K562 (cell line): ENCODE measurements at regions not wholly inside any gene's neighbourhood (a gene's known extent, or its start where the extent isn't known, plus 50 kb on each side); places are given as distances from the start of the nearest gene placed in this dataset.

Experiments used
- ATAC-seq: fragments of 200-7000 bp; cut with Tn5 transposase; 3 replicates; pipeline ENCODE4 v1.9.1; 2020; ENCODE audit warnings: moderate library complexity
- BruUV-seq: library from RNA; stranded (reverse); fragments of 400-500 nt; replicated peaks from 2 replicates; lab custom pipeline; 2021; lab: Mats Ljungman, UMichigan
- CTCF ChIA-PET: fragments of 300-600 bp; formaldehyde crosslinking; extraction: SDS; loops from one replicate; lab custom pipeline; 2021; ENCODE audit warnings: low intra/inter-chr PET ratio; lab: Yijun Ruan, JAX
- POLR2A ChIA-PET: fragments of 300-600, 350-650 bp; sonication (Branson Sonifier 250); formaldehyde crosslinking; extraction: SDS; loops from one replicate; lab custom pipeline; 2021; ENCODE audit warnings: antibody characterized with exemption, inconsistent platforms; lab: Yijun Ruan, JAX
- DNase-seq, 4 experiments: peaks; one replicate each; pipeline versions ENCODE4 v3.0.0 to v3.0.0-alpha.2; 2011 to 2018; ENCODE audit warnings: low spot score in 3 of 4, mixed read lengths in 3 of 4; ENCODE audit errors: extremely low read depth in 1 of 4
- FAIRE-seq: peaks from 2 replicates; lab custom pipeline; 2011; peaks lifted over from hg19 to GRCh38; lab: Jason Lieb, UNC
- H2AFZ ChIP-seq: 2 replicates; pipeline ENCODE4 v1.6.0; 2011; ENCODE audit warnings: low read depth, low read length, control low read depth, inconsistent platforms
- H3K27ac ChIP-seq: fragments of 200-600 bp; 3 replicates; pipeline ENCODE4 v1.8.0; 2011; ENCODE audit warnings: low read depth, mild to moderate bottlenecking, control low read depth, inconsistent platforms, low read length, moderate library complexity, mixed read lengths; ENCODE audit errors: extremely low read depth
- H3K27me3 ChIP-seq, 2 experiments: fragments of 300-600 bp in 1 of 2; 2 replicates in 1 of 2; 3 replicates in 1 of 2; pipeline versions ENCODE4 v1.6.0 to v1.8.0; 2011; ENCODE audit warnings: inconsistent platforms in 2 of 2, low read length in 2 of 2, mild to moderate bottlenecking in 1 of 2, mixed read lengths in 1 of 2, moderate library complexity in 1 of 2; ENCODE audit not compliant: control insufficient read depth in 2 of 2, insufficient read depth in 2 of 2
- H3K36me3 ChIP-seq: fragments of 300-600 bp; 3 replicates; pipeline ENCODE4 v1.8.0; 2011; ENCODE audit warnings: mild to moderate bottlenecking, low read length, inconsistent platforms; ENCODE audit not compliant: control insufficient read depth, insufficient read depth
- H3K4me1 ChIP-seq, 2 experiments: fragments of 200-600 bp in 1 of 2; replicated peaks in 1 of 2; 2 replicates in 1 of 2; 3 replicates in 1 of 2; pipeline versions ENCODE4 v1.5.1 to v1.8.0; 2011; ENCODE audit warnings: inconsistent platforms in 2 of 2, low read length in 2 of 2, mild to moderate bottlenecking in 1 of 2, mixed read lengths in 1 of 2, moderate library complexity in 1 of 2; ENCODE audit not compliant: control insufficient read depth in 2 of 2, insufficient read depth in 2 of 2
- H3K4me2 ChIP-seq: 2 replicates; pipeline ENCODE4 v1.6.1; 2011; ENCODE audit warnings: low read length, control low read depth, inconsistent platforms, mixed read lengths; ENCODE audit not compliant: insufficient read depth
- H3K4me3 ChIP-seq: fragments of 200-600 bp; sonication (generic), shearing (Covaris generic); 2 replicates; pipeline ENCODE4 v1.5.1; 2016; ENCODE audit warnings: control low read depth, inconsistent platforms
- H3K79me2 ChIP-seq: fragments of 200-600 bp; 3 replicates; pipeline ENCODE4 v1.8.0; 2011; ENCODE audit warnings: low read length, inconsistent platforms; ENCODE audit not compliant: control insufficient read depth, insufficient read depth
- H3K9ac ChIP-seq, 2 experiments: 2 replicates each; pipeline versions ENCODE4 v1.6.0 to v1.6.1; 2011; ENCODE audit warnings: low read depth in 2 of 2, low read length in 2 of 2, control low read depth in 1 of 2, inconsistent platforms in 1 of 2, mild to moderate bottlenecking in 1 of 2, mixed read lengths in 1 of 2; ENCODE audit not compliant: insufficient read depth in 1 of 2
- H3K9me1 ChIP-seq: one replicate; pipeline ENCODE4 v1.6.0; 2011; ENCODE audit warnings: inconsistent platforms, mild to moderate bottlenecking, low read length, moderate library complexity; ENCODE audit not compliant: control insufficient read depth, insufficient read depth
- H3K9me3 ChIP-seq: replicated peaks from 2 replicates; pipeline ENCODE4 v1.5.1; 2011; ENCODE audit warnings: low read depth, low read length, inconsistent platforms; ENCODE audit not compliant: control insufficient read depth, insufficient read depth
- H4K20me1 ChIP-seq: replicated peaks from 2 replicates; pipeline ENCODE4 v1.6.1; 2011; ENCODE audit warnings: low read length, inconsistent platforms, mixed read lengths; ENCODE audit not compliant: control insufficient read depth, insufficient read depth
- CGGBP1 ChIP-seq: fragments of 250-450 bp; sonication (Bioruptor Pico); IDR thresholded peaks from 2 replicates; pipeline ENCODE4 v1.9.0; 2021; ENCODE audit warnings: mild to moderate bottlenecking
- COPS2 ChIP-seq: fragments of 450-650 bp; conservative IDR thresholded peaks from 2 replicates; pipeline ENCODE4 v1.6.1; 2016; ENCODE audit warnings: mild to moderate bottlenecking, moderate library complexity
- HNRNPUL1 ChIP-seq: fragments of 200-400 bp; formaldehyde crosslinking; IDR thresholded peaks from 2 replicates; pipeline ENCODE4 v1.6.1; 2017; ENCODE audit warnings: low read length
- KLF1 ChIP-seq: fragments of 450-650 bp; IDR thresholded peaks from 2 replicates; pipeline ENCODE4 v1.6.1; 2016; ENCODE audit warnings: missing genetic modification characterization, missing compliant biosample characterization
- LCOR ChIP-seq: sonication (generic); formaldehyde crosslinking; IDR thresholded peaks from 2 replicates; pipeline ENCODE4 v1.8.0; 2022; ENCODE audit warnings: mild to moderate bottlenecking, missing genetic modification reagents
- MITF ChIP-seq: IDR thresholded peaks from 2 replicates; pipeline ENCODE4 v1.6.1; 2014; ENCODE audit warnings: antibody characterized with exemption
- NCOA1 ChIP-seq: fragments of 450-650 bp; IDR thresholded peaks from 2 replicates; pipeline ENCODE4 v1.6.1; 2016; ENCODE audit warnings: low read depth
- SP1 ChIP-seq: sonication (generic); formaldehyde crosslinking; IDR thresholded peaks from 2 replicates; pipeline ENCODE4 v1.8.1; 2022; ENCODE audit warnings: mild to moderate bottlenecking, missing genetic modification reagents
- ZEB2 ChIP-seq: fragments of 450-650 bp; IDR thresholded peaks from 2 replicates; pipeline ENCODE4 v1.6.1; 2016
- WGBS: fragments of 100-300 bp; shearing (Covaris generic); methylation state at CpG from one replicate; pipeline ENCODE4 v1.1.6; 2016; ENCODE audit warnings: low coverage, mixed read lengths; ENCODE audit not compliant: insufficient coverage; ENCODE audit errors: missing lambda C conversion rate; 5-methylcytosine and 5-hydroxymethylcytosine counted together
- in situ Hi-C: fragments of 300-500 bp; cut with MboI; formaldehyde crosslinking; loops from 4 replicates; pipeline ENCODE4 v1.15.0; 2018; ENCODE audit warnings: inconsistent platforms, mixed read lengths
- intact Hi-C: fragments of 100-400 bp; cut with micrococcal nuclease; formaldehyde crosslinking; loops from 2 replicates; pipeline ENCODE4 v1.14.2; 2022
- TF ChIP-seq, protein P1 (sequence below): sonication (generic); formaldehyde crosslinking; IDR thresholded peaks from 2 replicates; pipeline ENCODE4 v1.8.0; 2022; ENCODE audit warnings: mild to moderate bottlenecking, missing genetic modification reagents

GRCh38 chr2:217459016-217459415, 543.8 kb downstream of the TNS1 start:
- POLR2A ChIA-PET, result no interaction called here
- no peak overlapping the region for H2AFZ ChIP-seq
- TF ChIP-seq LCOR (CRISPR knock-in tag) (no peak), ZEB2 (no peak), MITF (no peak), CGGBP1 (CRISPR knock-in tag) (no peak), COPS2 (no peak), KLF1 (tag) (no peak), NCOA1 (no peak), SP1 (CRISPR knock-in tag) (no peak), HNRNPUL1 (no peak)
- TF ChIP-seq, protein P1, sequence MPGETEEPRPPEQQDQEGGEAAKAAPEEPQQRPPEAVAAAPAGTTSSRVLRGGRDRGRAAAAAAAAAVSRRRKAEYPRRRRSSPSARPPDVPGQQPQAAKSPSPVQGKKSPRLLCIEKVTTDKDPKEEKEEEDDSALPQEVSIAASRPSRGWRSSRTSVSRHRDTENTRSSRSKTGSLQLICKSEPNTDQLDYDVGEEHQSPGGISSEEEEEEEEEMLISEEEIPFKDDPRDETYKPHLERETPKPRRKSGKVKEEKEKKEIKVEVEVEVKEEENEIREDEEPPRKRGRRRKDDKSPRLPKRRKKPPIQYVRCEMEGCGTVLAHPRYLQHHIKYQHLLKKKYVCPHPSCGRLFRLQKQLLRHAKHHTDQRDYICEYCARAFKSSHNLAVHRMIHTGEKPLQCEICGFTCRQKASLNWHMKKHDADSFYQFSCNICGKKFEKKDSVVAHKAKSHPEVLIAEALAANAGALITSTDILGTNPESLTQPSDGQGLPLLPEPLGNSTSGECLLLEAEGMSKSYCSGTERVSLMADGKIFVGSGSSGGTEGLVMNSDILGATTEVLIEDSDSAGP, result no peak
- TF ChIP-seq, all 486 proteins: peak for 0
- in situ Hi-C loops, result no loop called here
- no peaks in the 10 kb centered on the region for H3K36me3 ChIP-seq
- 0% methylated on average over 2 of the region's 2 CpGs for WGBS
- H3K79me2 ChIP-seq, result no peaks in the 10 kb centered on the region
- H3K27me3 ChIP-seq, result no peaks in the 10 kb centered on the region
- no peaks in the 10 kb centered on the region for H3K4me1 ChIP-seq
- H3K4me3 ChIP-seq, result no peak overlapping the region
- no peaks in the 10 kb centered on the region for H4K20me1 ChIP-seq
- H3K27ac ChIP-seq, result no peak overlapping the region
- no peaks in the 10 kb centered on the region for H3K9me3 ChIP-seq
- DNase-seq (no peak), FAIRE-seq (no peak), ATAC-seq (no peak)
- BruUV-seq, result no TSS peak
- CTCF ChIA-PET, result no interaction called here
- intact Hi-C loops, result no loop called here
- H3K9ac ChIP-seq, result no peak overlapping the region
- H3K9me1 ChIP-seq, result no peaks in the 10 kb centered on the region
- H3K4me2 ChIP-seq, result no peak overlapping the region
